Muscle layer of colon (tissue), 2 donors: ENCODE measurements at regions not wholly inside any gene's neighbourhood (a gene's known extent, or its start where the extent isn't known, plus 50 kb on each side); places are given as distances from the start of the nearest gene placed in this dataset.
"Not testable (repeated sequence)": the region's sequence is repeated elsewhere in the genome, so short reads cannot be mapped to it uniquely, and the experiment has no call there.

ENCODE experiments used
- H3K27ac ChIP-seq: one replicate; pipeline ENCODE4 v1.7.0; 2013; ENCODE audit warnings: low read depth, mild to moderate bottlenecking, low read length, moderate library complexity
- H3K27me3 ChIP-seq, 2 donors: one replicate each; pipeline ENCODE4 v1.7.0; 2013; ENCODE audit warnings: low read length in 2 of 2, mild to moderate bottlenecking in 2 of 2; ENCODE audit not compliant: insufficient read depth in 2 of 2, control insufficient read depth in 1 of 2
- H3K36me3 ChIP-seq: one replicate; pipeline ENCODE4 v1.7.0; 2013; ENCODE audit warnings: mild to moderate bottlenecking, low read length; ENCODE audit not compliant: insufficient read depth
- H3K4me1 ChIP-seq: one replicate; pipeline ENCODE4 v1.7.0; 2013; ENCODE audit warnings: mild to moderate bottlenecking, low read length; ENCODE audit not compliant: insufficient read depth
- H3K4me3 ChIP-seq, 2 donors: one replicate each; pipeline ENCODE4 v1.7.0; 2013; ENCODE audit warnings: low read length in 2 of 2, low read depth in 1 of 2, mild to moderate bottlenecking in 1 of 2, moderate library complexity in 1 of 2
- H3K9ac ChIP-seq: one replicate; pipeline ENCODE4 v1.7.0; 2013; ENCODE audit warnings: low read length
- H3K9me3 ChIP-seq: one replicate; pipeline ENCODE4 v1.7.0; 2013; ENCODE audit warnings: mild to moderate bottlenecking, low read length
- donor health status: abdominal sarcoma.
- donor health status: Adenocarcinoma of cecum.

- H3K4me1 ChIP-seq, H3K36me3 ChIP-seq, H3K4me3 ChIP-seq, H3K9ac ChIP-seq, H3K27me3 ChIP-seq, H3K27ac ChIP-seq, H3K9me3 ChIP-seq: not testable (repeated sequence)
Measured at GRCh38 chr3:178363048-178363447, 173.2 kb upstream of the KCNMB2 start.

GRCh38 chr3:178367817-178368617, 168.2 kb upstream of the KCNMB2 start:
- no peaks in the 10 kb centered on the region for H3K9me3 ChIP-seq
- no peak overlapping the region for H3K27ac ChIP-seq
- no peaks in the 10 kb centered on the region for H3K27me3 ChIP-seq
- H3K36me3 ChIP-seq = no peaks in the 10 kb centered on the region
- no peak overlapping the region for H3K4me3 ChIP-seq
- peaks cover 9% of the 10 kb centered on the region for H3K4me1 ChIP-seq
- no peak overlapping the region for H3K9ac ChIP-seq

GRCh38 chr3:178369006-178369405, 167.2 kb upstream of the KCNMB2 start:
- Histone ChIP-seq H3K9ac (no peak overlapping the region), H3K27ac (no peak overlapping the region), H3K9me3 (no peaks in the 10 kb centered on the region), H3K27me3 (no peaks in the 10 kb centered on the region), H3K4me1 (peaks cover 9% of the 10 kb centered on the region), H3K4me3 (no peak overlapping the region), H3K36me3 (no peaks in the 10 kb centered on the region)

GRCh38 chr3:178369811-178370210, 166.4 kb upstream of the KCNMB2 start:
- Histone ChIP-seq H3K4me3 (no peak overlapping the region), H3K27me3 (no peaks in the 10 kb centered on the region), H3K4me1 (peaks cover 9% of the 10 kb centered on the region), H3K36me3 (no peaks in the 10 kb centered on the region), H3K27ac (no peak overlapping the region), H3K9ac (no peak overlapping the region), H3K9me3 (no peaks in the 10 kb centered on the region)

- no peak overlapping the region for H3K9ac ChIP-seq
- H3K4me3 ChIP-seq = no peak overlapping the region
- H3K36me3 ChIP-seq = no peaks in the 10 kb centered on the region
Measured at GRCh38 chr3:178370387-178370786, 165.8 kb upstream of the KCNMB2 start.

GRCh38 chr3:178381555-178381954, 154.7 kb upstream of the KCNMB2 start:
- Histone ChIP-seq H3K4me1 (peaks cover 37% of the 10 kb centered on the region), H3K9me3 (no peaks in the 10 kb centered on the region), H3K4me3 (no peak overlapping the region), H3K36me3 (no peaks in the 10 kb centered on the region), H3K27ac (no peak overlapping the region), H3K27me3 (no peaks in the 10 kb centered on the region), H3K9ac (no peak overlapping the region)

More at GRCh38 chr3:178370387-178370786, 165.8 kb upstream of the KCNMB2 start:
- Histone ChIP-seq H3K4me1 (peaks cover 9% of the 10 kb centered on the region), H3K9me3 (no peaks in the 10 kb centered on the region), H3K27me3 (no peaks in the 10 kb centered on the region), H3K27ac (no peak overlapping the region)

- Histone ChIP-seq H3K4me1 (peaks cover 37% of the 10 kb centered on the region), H3K27ac (no peak overlapping the region), H3K36me3 (no peaks in the 10 kb centered on the region), H3K27me3 (no peaks in the 10 kb centered on the region), H3K9me3 (no peaks in the 10 kb centered on the region), H3K9ac (no peak overlapping the region), H3K4me3 (no peak overlapping the region)
Measured at GRCh38 chr3:178381971-178382448, 154.2 kb upstream of the KCNMB2 start.

- H3K36me3 ChIP-seq = no peaks in the 10 kb centered on the region
- no peaks in the 10 kb centered on the region for H3K9me3 ChIP-seq
- no peak overlapping the region for H3K27ac ChIP-seq
- no peaks in the 10 kb centered on the region for H3K27me3 ChIP-seq
- H3K9ac ChIP-seq = no peak overlapping the region
- no peak overlapping the region for H3K4me3 ChIP-seq
- peaks cover 37% of the 10 kb centered on the region for H3K4me1 ChIP-seq
Measured at GRCh38 chr3:178382449-178383061, 153.7 kb upstream of the KCNMB2 start.

GRCh38 chr3:178384321-178385230, 151.7 kb upstream of the KCNMB2 start:
- Histone ChIP-seq H3K4me1 (peaks cover 37% of the 10 kb centered on the region), H3K9me3 (no peaks in the 10 kb centered on the region), H3K36me3 (no peaks in the 10 kb centered on the region), H3K9ac (peak overlapping the region; percentile 27), H3K27ac (peak overlapping the region; percentile 38), H3K4me3 (peak overlapping the region in 1 of 2 donors; percentile 43), H3K27me3 (no peaks in the 10 kb centered on the region)

- no peaks in the 10 kb centered on the region for H3K36me3 ChIP-seq
- no peak overlapping the region for H3K27ac ChIP-seq
- H3K27me3 ChIP-seq = no peaks in the 10 kb centered on the region
- H3K4me3 ChIP-seq = no peak overlapping the region
- H3K9ac ChIP-seq = no peak overlapping the region
- H3K9me3 ChIP-seq = no peaks in the 10 kb centered on the region
- peaks cover 37% of the 10 kb centered on the region for H3K4me1 ChIP-seq
Measured at GRCh38 chr3:178385280-178385952, 150.8 kb upstream of the KCNMB2 start.

GRCh38 chr3:178386401-178386800, 149.8 kb upstream of the KCNMB2 start:
- no peaks in the 10 kb centered on the region for H3K9me3 ChIP-seq
- no peak overlapping the region for H3K9ac ChIP-seq
- H3K27ac ChIP-seq = no peak overlapping the region
- H3K4me3 ChIP-seq = no peak overlapping the region
- no peaks in the 10 kb centered on the region for H3K36me3 ChIP-seq
- H3K4me1 ChIP-seq = peaks cover 37% of the 10 kb centered on the region
- H3K27me3 ChIP-seq = no peaks in the 10 kb centered on the region
